ENCODE measurements at regions not wholly inside any gene's neighbourhood (a gene's known extent, or its start where the extent isn't known, plus 50 kb on each side); places are given as distances from the start of the nearest gene placed in this dataset.

DNA sequence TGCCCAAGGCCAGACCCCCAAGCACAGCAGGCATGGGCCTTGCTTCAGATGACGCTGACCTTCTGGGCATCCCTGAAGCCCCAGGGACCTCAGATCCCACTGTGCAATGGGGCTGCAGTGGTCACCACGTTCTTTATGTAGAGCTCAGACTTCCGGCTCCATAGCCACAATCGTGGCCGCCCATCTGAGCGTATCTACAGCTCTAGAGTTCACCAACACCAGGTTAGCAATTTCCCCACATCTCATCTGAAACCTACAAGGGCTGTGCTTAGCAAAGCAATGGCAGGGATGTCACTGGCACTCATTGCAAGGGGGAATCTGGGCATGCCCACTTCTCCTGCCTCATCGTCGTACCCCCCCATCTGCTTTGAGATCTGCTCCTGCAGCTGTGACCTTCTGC, 384.4 kb upstream of the TSHZ3 start (continued):
- TF ChIP-seq YY1 (IDR thresholded peaks at IDR 0.05; ENCODE audit: low read depth, low read length), result no peak
- no peak for TF ChIP-seq POLR2A (IDR thresholded peaks at IDR 0.05; ENCODE audit: control extremely low read depth in 1 of 2, low read depth in 2 of 2, low read length in 2 of 2)
- no peak for TF ChIP-seq RFX5 (IDR thresholded peaks at IDR 0.05; ENCODE audit: borderline replicate concordance, low read depth, low read length)
- TF ChIP-seq HDAC2 (IDR thresholded peaks at IDR 0.05; ENCODE audit: borderline replicate concordance in 1 of 2, low read depth in 2 of 2, low read length in 2 of 2), result no peak
- TF ChIP-seq, protein P1, sequence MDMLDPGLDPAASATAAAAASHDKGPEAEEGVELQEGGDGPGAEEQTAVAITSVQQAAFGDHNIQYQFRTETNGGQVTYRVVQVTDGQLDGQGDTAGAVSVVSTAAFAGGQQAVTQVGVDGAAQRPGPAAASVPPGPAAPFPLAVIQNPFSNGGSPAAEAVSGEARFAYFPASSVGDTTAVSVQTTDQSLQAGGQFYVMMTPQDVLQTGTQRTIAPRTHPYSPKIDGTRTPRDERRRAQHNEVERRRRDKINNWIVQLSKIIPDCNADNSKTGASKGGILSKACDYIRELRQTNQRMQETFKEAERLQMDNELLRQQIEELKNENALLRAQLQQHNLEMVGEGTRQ (IDR thresholded peaks at IDR 0.05; ENCODE audit: low read length), result no peak
- TF ChIP-seq ATF2 (IDR thresholded peaks at IDR 0.05; ENCODE audit: low read length), result no peak
- TF ChIP-seq GABPA (IDR thresholded peaks at IDR 0.05; ENCODE audit: borderline replicate concordance, insufficient read depth, low read length), result no peak
